ENCODE measurements at regions not wholly inside any gene's neighbourhood (a gene's known extent, or its start where the extent isn't known, plus 50 kb on each side); places are given as distances from the start of the nearest gene placed in this dataset.

DNA sequence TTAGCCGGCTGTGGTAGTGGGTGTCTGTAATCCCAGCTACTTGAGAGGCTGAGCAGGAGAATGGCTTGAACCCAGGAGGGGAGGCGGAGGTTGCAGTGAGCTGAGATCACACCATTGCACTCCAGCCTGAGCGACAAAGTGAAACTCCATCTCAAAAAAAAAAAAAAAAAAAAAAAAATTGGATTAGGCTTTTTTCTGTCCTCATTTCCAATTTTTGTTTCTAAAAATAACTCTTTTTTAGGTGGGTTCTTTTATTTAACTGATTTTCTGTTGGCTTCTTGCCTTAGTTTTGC lies 863.7 kb downstream of the LRFN5 start:
- no peak overlapping the region for H2AFZ ChIP-seq (ENCODE audit: low read length)
- no peaks in the 10 kb centered on the region for H3K79me2 ChIP-seq (ENCODE audit: insufficient read depth, low read length)
- no TSS peak for BruUV-seq (replicated peaks)
- no peak overlapping the region for H3K27ac ChIP-seq (ENCODE audit: extremely low read length, insufficient read depth, low read length)
- WGBS (ENCODE audit: low lambda C conversion rate), result 19% methylated on average over 3 of the region's 3 CpGs
- peak overlapping the region in 1 of 3 experiments; percentile 8; a peak in 1 of 6 replicates for H3K4me3 ChIP-seq (replicated peaks in 1 of 3; ENCODE audit: insufficient read depth in 1 of 3, low read depth in 2 of 3, low read length in 3 of 3)
- H3K9ac ChIP-seq (ENCODE audit: insufficient read depth, low read depth, low read length), result no peak overlapping the region
- H3K36me3 ChIP-seq (replicated peaks in 1 of 2; ENCODE audit: control insufficient read depth in 1 of 2, insufficient read depth in 2 of 2, low read length in 2 of 2), result no peaks in the 10 kb centered on the region
- peaks cover 84% of the 10 kb centered on the region for H3K9me3 ChIP-seq (ENCODE audit: low read length)
- in situ Hi-C loops (cut with HindIII; ENCODE audit: extremely low pct_ligation_motif_present, low pct_unique_long_range_greater_than_20kb) (no loop called here), intact Hi-C loops (cut with micrococcal nuclease; ENCODE audit: unreplicated experiment) (no loop called here)
- H4K20me1 ChIP-seq (ENCODE audit: insufficient read depth, low read length), result no peaks in the 10 kb centered on the region
- no peak for TF ChIP-seq ZNF629 (CRISPR knock-in tag; conservative IDR thresholded peaks at IDR 0.05)
- no peak for TF ChIP-seq ZZZ3 (CRISPR knock-in tag; IDR thresholded peaks at IDR 0.05; ENCODE audit: borderline replicate concordance)
- TF ChIP-seq TBX2 (CRISPR knock-in tag; IDR thresholded peaks at IDR 0.05; ENCODE audit: borderline replicate concordance), result no peak
- no peak for TF ChIP-seq SNAPC2 (CRISPR knock-in tag; IDR thresholded peaks at IDR 0.05)
- no peak for TF ChIP-seq ZNF263 (CRISPR knock-in tag; IDR thresholded peaks at IDR 0.05)
- H3K4me1 ChIP-seq (ENCODE audit: insufficient read depth, low read length), result no peaks in the 10 kb centered on the region
- POLR2A ChIA-PET, result no interaction called here
- DNase-seq (ENCODE audit: low spot score), result no peak
- CTCF ChIA-PET (ENCODE audit: low intra/inter-chr PET ratio, low total read pairs), result no interaction called here
- peak; percentile 73 for ATAC-seq
- H3K4me2 ChIP-seq (ENCODE audit: low read depth, low read length), result peak overlapping the region; percentile 45; the same call in 1 of the 2 replicates
- no peaks in the 10 kb centered on the region for H3K27me3 ChIP-seq (ENCODE audit: control insufficient read depth in 1 of 2, insufficient read depth in 2 of 2, low read length in 2 of 2)
- FAIRE-seq, result no peak

- DNase-seq (ENCODE audit: low spot score), result no peak
- BruUV-seq (replicated peaks), result no TSS peak
- WGBS (ENCODE audit: low lambda C conversion rate), result 2% methylated on average over 6 of the region's 6 CpGs
- TF ChIP-seq MAFK (conservative IDR thresholded peaks at IDR 0.05 in 1 of 2, IDR thresholded peaks at IDR 0.05 in 1 of 2; ENCODE audit: low read length in 2 of 2) (peak in 1 of 2 experiments; percentile 37; a peak in 1 of 4 replicates), GATAD2A (CRISPR knock-in tag; IDR thresholded peaks at IDR 0.05) (no peak), MAFF (IDR thresholded peaks at IDR 0.05; ENCODE audit: low read depth, low read length) (peak; percentile 41), ATF7-NPFF (CRISPR knock-in tag; IDR thresholded peaks at IDR 0.05; ENCODE audit: low read depth) (no peak)
- TF ChIP-seq, protein P1, sequence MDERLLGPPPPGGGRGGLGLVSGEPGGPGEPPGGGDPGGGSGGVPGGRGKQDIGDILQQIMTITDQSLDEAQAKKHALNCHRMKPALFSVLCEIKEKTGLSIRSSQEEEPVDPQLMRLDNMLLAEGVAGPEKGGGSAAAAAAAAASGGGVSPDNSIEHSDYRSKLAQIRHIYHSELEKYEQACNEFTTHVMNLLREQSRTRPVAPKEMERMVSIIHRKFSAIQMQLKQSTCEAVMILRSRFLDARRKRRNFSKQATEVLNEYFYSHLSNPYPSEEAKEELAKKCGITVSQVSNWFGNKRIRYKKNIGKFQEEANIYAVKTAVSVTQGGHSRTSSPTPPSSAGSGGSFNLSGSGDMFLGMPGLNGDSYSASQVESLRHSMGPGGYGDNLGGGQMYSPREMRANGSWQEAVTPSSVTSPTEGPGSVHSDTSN (CRISPR knock-in tag; IDR thresholded peaks at IDR 0.05), result no peak
- Histone ChIP-seq H3K4me2 (ENCODE audit: low read depth, low read length) (peak overlapping the region; percentile 45), H3K79me2 (ENCODE audit: insufficient read depth, low read length) (no peaks in the 10 kb centered on the region), H2AFZ (ENCODE audit: low read length) (peak overlapping the region; percentile 22), H3K4me3 (replicated peaks in 1 of 3; ENCODE audit: insufficient read depth in 1 of 3, low read depth in 2 of 3, low read length in 3 of 3) (peak overlapping the region in 1 of 3 experiments; percentile 8; a peak in 1 of 6 replicates), H3K27ac (ENCODE audit: extremely low read length, insufficient read depth, low read length) (no peak overlapping the region), H3K9me3 (ENCODE audit: low read length) (peaks cover 84% of the 10 kb centered on the region), H3K4me1 (ENCODE audit: insufficient read depth, low read length) (no peaks in the 10 kb centered on the region), H3K36me3 (replicated peaks in 1 of 2; ENCODE audit: control insufficient read depth in 1 of 2, insufficient read depth in 2 of 2, low read length in 2 of 2) (no peaks in the 10 kb centered on the region), H3K9ac (ENCODE audit: insufficient read depth, low read depth, low read length) (no peak overlapping the region), H3K27me3 (ENCODE audit: control insufficient read depth in 1 of 2, insufficient read depth in 2 of 2, low read length in 2 of 2) (no peaks in the 10 kb centered on the region), H4K20me1 (ENCODE audit: insufficient read depth, low read length) (no peaks in the 10 kb centered on the region)
- FAIRE-seq, result no peak
- in situ Hi-C loops (cut with HindIII; ENCODE audit: extremely low pct_ligation_motif_present, low pct_unique_long_range_greater_than_20kb), result no loop called here
- ChIA-PET CTCF (ENCODE audit: low intra/inter-chr PET ratio, low total read pairs) (no interaction called here), POLR2A (no interaction called here)
- intact Hi-C loops (cut with micrococcal nuclease; ENCODE audit: unreplicated experiment), result no loop called here
- peak; percentile 95 for ATAC-seq
Observed at GRCh38 chr14:42469637-42470426, 863.2 kb downstream of the LRFN5 start.
